ENCODE measurements at regions not wholly inside any gene's neighbourhood (a gene's known extent, or its start where the extent isn't known, plus 50 kb on each side); places are given as distances from the start of the nearest gene placed in this dataset.

DNA sequence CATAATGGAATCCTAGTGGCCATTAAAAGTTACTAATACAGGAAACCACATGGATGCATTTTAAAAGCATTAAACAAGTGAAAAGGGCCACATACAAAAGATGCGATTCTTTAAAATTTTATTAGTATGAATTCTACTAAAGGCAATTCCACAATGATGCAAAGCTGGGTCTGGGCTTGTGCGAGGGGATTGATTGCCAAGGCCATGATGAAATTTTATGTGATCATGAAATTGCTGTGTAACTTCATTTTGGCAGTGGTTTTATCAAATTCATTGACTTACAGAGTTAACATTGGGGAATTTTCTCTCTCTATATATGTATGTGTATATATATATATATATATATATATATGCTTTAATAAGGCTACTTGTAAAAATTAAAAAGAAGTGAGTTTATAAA, 1142.5 kb upstream of the IGFBP7 start:
- Histone ChIP-seq H3K4ac (ENCODE audit: low read depth, low read length) (no peak overlapping the region), H2AFZ (ENCODE audit: low read length) (no peak overlapping the region), H3K79me1 (ENCODE audit: insufficient read depth, low read depth, low read length, poor library complexity, severe bottlenecking) (no peaks in the 10 kb centered on the region), H4K91ac (ENCODE audit: insufficient read length, low read depth, low read length) (no peak overlapping the region), H3K4me2 (ENCODE audit: insufficient read depth, insufficient read length, low read length) (no peak overlapping the region), H4K8ac (replicated peaks; ENCODE audit: insufficient read length, low read depth, low read length) (no peak overlapping the region), H4K5ac (ENCODE audit: insufficient read length, low read depth, low read length) (no peak overlapping the region), H3K14ac (ENCODE audit: insufficient read depth, low read length) (no peak overlapping the region), H2BK20ac (ENCODE audit: low read depth, low read length, poor library complexity, severe bottlenecking) (no peak overlapping the region), H3K9me3 (ENCODE audit: control insufficient read depth, low read depth, low read length) (no peaks in the 10 kb centered on the region), H3K23me2 (ENCODE audit: insufficient read length, low read depth, low read length, poor library complexity, severe bottlenecking) (no peaks in the 10 kb centered on the region), H2AK5ac (ENCODE audit: insufficient read length, low read length) (no peak overlapping the region), H3K27me3 (ENCODE audit: insufficient read depth, low read length) (no peaks in the 10 kb centered on the region), H2BK5ac (ENCODE audit: insufficient read length, low read length) (no peak overlapping the region), H3K23ac (ENCODE audit: insufficient read length, low read depth, low read length) (no peak overlapping the region), H3K18ac (ENCODE audit: insufficient read length, low read depth, low read length) (no peak overlapping the region), H2BK15ac (ENCODE audit: low read depth, low read length) (no peak overlapping the region), H4K20me1 (ENCODE audit: control insufficient read depth, insufficient read depth, insufficient read length) (no peaks in the 10 kb centered on the region), H2BK120ac (ENCODE audit: low read depth, low read length, poor library complexity, severe bottlenecking) (no peak overlapping the region), H3K27ac (ENCODE audit: insufficient read length, low read depth, low read length) (no peak overlapping the region), H3T11ph (ENCODE audit: low read length) (no peak overlapping the region), H3K4me1 (ENCODE audit: insufficient read depth, low read length) (no peaks in the 10 kb centered on the region), H3K56ac (ENCODE audit: insufficient read length, low read depth, low read length) (no peak overlapping the region), H2BK12ac (ENCODE audit: insufficient read length, low read depth, low read length) (no peak overlapping the region), H3K79me2 (ENCODE audit: insufficient read depth, low read length) (no peaks in the 10 kb centered on the region), H3K9ac (ENCODE audit: extremely low read depth, insufficient read length, low read length) (no peak overlapping the region)
- peaks cover 0 to 3% (median 0%) of the 10 kb centered on the region in 3 experiments; a peak in 1 of 7 replicates for H3K36me3 Mint-ChIP-seq (ENCODE audit: insufficient read depth in 1 of 3, low read depth in 3 of 3)
- no peak overlapping the region for H3K27ac Mint-ChIP-seq
- WGBS (ENCODE audit: extremely low coverage, insufficient read length, low lambda C conversion rate), result no CpG with 5 or more reads among the region's 2 CpGs
- no peaks in the 10 kb centered on the region; a peak in 2 of 5 replicates for H3K9me3 Mint-ChIP-seq
- peaks cover 8 to 14% of the 10 kb centered on the region in 2 experiments for H3K4me1 Mint-ChIP-seq
- no peak overlapping the region for H3K4me3 Mint-ChIP-seq
- H3K27me3 Mint-ChIP-seq (ENCODE audit: low read depth), result no peaks in the 10 kb centered on the region
- TF ChIP-seq, protein P1, sequence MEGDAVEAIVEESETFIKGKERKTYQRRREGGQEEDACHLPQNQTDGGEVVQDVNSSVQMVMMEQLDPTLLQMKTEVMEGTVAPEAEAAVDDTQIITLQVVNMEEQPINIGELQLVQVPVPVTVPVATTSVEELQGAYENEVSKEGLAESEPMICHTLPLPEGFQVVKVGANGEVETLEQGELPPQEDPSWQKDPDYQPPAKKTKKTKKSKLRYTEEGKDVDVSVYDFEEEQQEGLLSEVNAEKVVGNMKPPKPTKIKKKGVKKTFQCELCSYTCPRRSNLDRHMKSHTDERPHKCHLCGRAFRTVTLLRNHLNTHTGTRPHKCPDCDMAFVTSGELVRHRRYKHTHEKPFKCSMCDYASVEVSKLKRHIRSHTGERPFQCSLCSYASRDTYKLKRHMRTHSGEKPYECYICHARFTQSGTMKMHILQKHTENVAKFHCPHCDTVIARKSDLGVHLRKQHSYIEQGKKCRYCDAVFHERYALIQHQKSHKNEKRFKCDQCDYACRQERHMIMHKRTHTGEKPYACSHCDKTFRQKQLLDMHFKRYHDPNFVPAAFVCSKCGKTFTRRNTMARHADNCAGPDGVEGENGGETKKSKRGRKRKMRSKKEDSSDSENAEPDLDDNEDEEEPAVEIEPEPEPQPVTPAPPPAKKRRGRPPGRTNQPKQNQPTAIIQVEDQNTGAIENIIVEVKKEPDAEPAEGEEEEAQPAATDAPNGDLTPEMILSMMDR (conservative IDR thresholded peaks at IDR 0.05), result no peak
- no peak for DNase-seq
